HepG2 (cell line): ENCODE measurements at regions not wholly inside any gene's neighbourhood (a gene's known extent, or its start where the extent isn't known, plus 50 kb on each side); places are given as distances from the start of the nearest gene placed in this dataset.

ENCODE experiments used
- ATAC-seq: fragments of 200-7000 bp; cut with Tn5 transposase; 3 replicates; pipeline ENCODE4 v1.9.1; 2020; ENCODE audit warnings: mild to moderate bottlenecking, moderate library complexity
- BruUV-seq: library from RNA; stranded (reverse); fragments of 400-500 nt; replicated peaks from 2 replicates; lab custom pipeline; 2021; lab: Mats Ljungman, UMichigan
- CTCF ChIA-PET: fragments of 300-600 bp; formaldehyde crosslinking; extraction: SDS; loops from one replicate; lab custom pipeline; 2021; ENCODE audit warnings: low total read pairs, inconsistent platforms, low intra/inter-chr PET ratio; lab: Yijun Ruan, JAX
- POLR2A ChIA-PET: fragments of 350-600 bp; sonication (Branson Sonifier 250); formaldehyde crosslinking; loops from one replicate; lab custom pipeline; 2020; ENCODE audit warnings: antibody characterized with exemption, inconsistent platforms; lab: Yijun Ruan, JAX
- DNase-seq: peaks from one replicate; pipeline ENCODE4 v3.0.0-alpha.2; 2015; ENCODE audit warnings: low spot score
- FAIRE-seq: peaks from 3 replicates; lab custom pipeline; 2011; peaks lifted over from hg19 to GRCh38; lab: Jason Lieb, UNC
- H2AFZ ChIP-seq: one replicate; pipeline ENCODE4 v1.6.1; 2011; ENCODE audit warnings: low read length, inconsistent platforms
- H3K27ac ChIP-seq: fragments of 300-600 bp; 3 replicates; pipeline ENCODE4 v1.8.0; 2011; ENCODE audit warnings: mixed run types, mild to moderate bottlenecking, mixed read lengths, low read length, inconsistent platforms; ENCODE audit not compliant: insufficient read depth; ENCODE audit errors: extremely low read length
- H3K27me3 ChIP-seq, 2 experiments: fragments of 200-600 bp in 1 of 2; 2 replicates in 1 of 2; 3 replicates in 1 of 2; pipeline versions ENCODE4 v1.6.0 to v1.8.0; 2011; ENCODE audit warnings: low read length in 2 of 2, mild to moderate bottlenecking in 2 of 2, moderate library complexity in 2 of 2, inconsistent platforms in 1 of 2; ENCODE audit not compliant: insufficient read depth in 2 of 2, control insufficient read depth in 1 of 2
- H3K36me3 ChIP-seq, 2 experiments: fragments of 200-600 bp in 1 of 2; replicated peaks in 1 of 2; 2 replicates in 1 of 2; 3 replicates in 1 of 2; pipeline versions ENCODE4 v1.5.1 to v1.8.0; 2011; ENCODE audit warnings: low read length in 2 of 2, inconsistent platforms in 1 of 2; ENCODE audit not compliant: insufficient read depth in 2 of 2, control insufficient read depth in 1 of 2
- H3K4me1 ChIP-seq: 2 replicates; pipeline ENCODE4 v1.5.1; 2012; ENCODE audit warnings: low read length, inconsistent platforms; ENCODE audit not compliant: insufficient read depth
- H3K4me2 ChIP-seq: 2 replicates; pipeline ENCODE4 v1.6.0; 2011; ENCODE audit warnings: low read depth, low read length, inconsistent platforms
- H3K4me3 ChIP-seq, 3 experiments: fragments of 200-600 bp in 1 of 3; sonication (generic), shearing (Covaris generic) in 1 of 3; replicated peaks in 1 of 3; 2 replicates each; pipeline ENCODE4 v1.5.1; 2011 to 2016; ENCODE audit warnings: low read length in 3 of 3, inconsistent platforms in 2 of 3, low read depth in 2 of 3, mild to moderate bottlenecking in 2 of 3, control low read depth in 1 of 3, mixed read lengths in 1 of 3; ENCODE audit not compliant: insufficient read depth in 1 of 3
- H3K79me2 ChIP-seq: one replicate; pipeline ENCODE4 v1.6.1; 2011; ENCODE audit warnings: low read length, inconsistent platforms; ENCODE audit not compliant: insufficient read depth
- H3K9ac ChIP-seq: 2 replicates; pipeline ENCODE4 v1.6.0; 2011; ENCODE audit warnings: mild to moderate bottlenecking, low read depth, low read length, inconsistent platforms; ENCODE audit not compliant: insufficient read depth
- H3K9me3 ChIP-seq: 2 replicates; pipeline ENCODE4 v1.5.1; 2012; ENCODE audit warnings: mild to moderate bottlenecking, low read length
- H4K20me1 ChIP-seq: 2 replicates; pipeline ENCODE4 v1.6.0; 2011; ENCODE audit warnings: inconsistent platforms, mild to moderate bottlenecking, low read length, moderate library complexity; ENCODE audit not compliant: insufficient read depth
- CAMTA2 ChIP-seq: sonication (generic); formaldehyde crosslinking; IDR thresholded peaks from 2 replicates; pipeline ENCODE4 v1.4.0; 2020; ENCODE audit warnings: mild to moderate bottlenecking, missing genetic modification reagents, borderline replicate concordance
- FOSL2 ChIP-seq: sonication (generic); formaldehyde crosslinking; IDR thresholded peaks from 2 replicates; pipeline ENCODE4 v1.4.0; 2020; ENCODE audit warnings: missing genetic modification reagents
- MTF2 ChIP-seq: sonication (generic); formaldehyde crosslinking; IDR thresholded peaks from 2 replicates; pipeline ENCODE4 v1.5.0; 2020; ENCODE audit warnings: missing genetic modification reagents, borderline replicate concordance
- MXD4 ChIP-seq: IDR thresholded peaks from 2 replicates; pipeline ENCODE4 v1.6.1; 2016; ENCODE audit warnings: mild to moderate bottlenecking, missing biosample characterization, missing genetic modification reagents
- NFE2L1 ChIP-seq: sonication (generic); formaldehyde crosslinking; IDR thresholded peaks from 2 replicates; pipeline ENCODE4 v1.4.0; 2020; ENCODE audit warnings: missing genetic modification reagents, mild to moderate bottlenecking, borderline replicate concordance
- POLR2AphosphoS2 ChIP-seq: IDR thresholded peaks from 2 replicates; pipeline ENCODE4 v1.6.1; 2011; ENCODE audit warnings: low read depth, low read length, improper control_type of control experiment
- RFX3 ChIP-seq: IDR thresholded peaks from 2 replicates; pipeline ENCODE4 v1.6.1; 2016; ENCODE audit warnings: missing biosample characterization, missing genetic modification reagents
- TCF7 ChIP-seq: sonication (generic); IDR thresholded peaks from 2 replicates; pipeline ENCODE4 v1.6.1; 2016; ENCODE audit warnings: antibody characterized with exemption, low read depth
- TFE3 ChIP-seq: IDR thresholded peaks from 2 replicates; pipeline ENCODE4 v1.6.1; 2016
- ZNF513 ChIP-seq: sonication (generic); formaldehyde crosslinking; conservative IDR thresholded peaks from 2 replicates; pipeline ENCODE4 v1.5.0; 2020; ENCODE audit warnings: missing genetic modification reagents
- ZNF564 ChIP-seq: sonication (generic); formaldehyde crosslinking; IDR thresholded peaks from 2 replicates; pipeline ENCODE4 v1.8.1; 2023; ENCODE audit warnings: mild to moderate bottlenecking, missing genetic modification reagents
- ZUFSP ChIP-seq: sonication (generic); formaldehyde crosslinking; IDR thresholded peaks from 2 replicates; pipeline ENCODE4 v1.9.0; 2021; ENCODE audit warnings: missing genetic modification reagents, mild to moderate bottlenecking, borderline replicate concordance
- WGBS: methylation state at CpG from one replicate; pipeline ENCODE4 v1.1.6; 2017; ENCODE audit warnings: low lambda C conversion rate; 5-methylcytosine and 5-hydroxymethylcytosine counted together
- in situ Hi-C: cut with HindIII; loops from 2 replicates; pipeline ENCODE4 v1.10.0; 2017; ENCODE audit warnings: low pct_unique_long_range_greater_than_20kb; ENCODE audit not compliant: extremely low pct_ligation_motif_present
- intact Hi-C: fragments of 100-400 bp; cut with micrococcal nuclease; formaldehyde crosslinking; loops from one replicate; pipeline ENCODE4 v1.10.0; 2022; ENCODE audit not compliant: unreplicated experiment

- no peak for TF ChIP-seq FOSL2 (CRISPR knock-in tag)
- TF ChIP-seq ZUFSP: no peak
- TF ChIP-seq MXD4 (CRISPR knock-in tag): no peak
- no peak for TF ChIP-seq RFX3
- no peak for TF ChIP-seq POLR2AphosphoS2
- TF ChIP-seq ZNF564 (CRISPR knock-in tag): no peak
- TF ChIP-seq TFE3 (CRISPR knock-in tag): no peak
- TF ChIP-seq ZNF513 (CRISPR knock-in tag): no peak
- no peak for TF ChIP-seq TCF7
- no peak for TF ChIP-seq MTF2 (CRISPR knock-in tag)
- no peak for TF ChIP-seq CAMTA2 (CRISPR knock-in tag)
- no peak for TF ChIP-seq NFE2L1 (CRISPR knock-in tag)
- TF ChIP-seq, all 625 proteins: peak for 0
- no peak for FAIRE-seq
- H2AFZ ChIP-seq: no peak overlapping the region
Measured at GRCh38 chr5:53424686-53425615, 55.5 kb upstream of the FST start.

More at GRCh38 chr5:53424686-53425615, 55.5 kb upstream of the FST start:
- no TSS peak for BruUV-seq
- H3K4me2 ChIP-seq: no peak overlapping the region
- no peaks in the 10 kb centered on the region for H3K27me3 ChIP-seq
- in situ Hi-C loops (loop anchor here (5.0 to 25.0 kb wide), 2 partner anchors 637 to 792 kb away; no protein-coding TSS in a partner anchor), intact Hi-C loops (loop anchor here (1.0 to 5.0 kb wide), 4 partner anchors 137 to 636 kb away; partner anchors contain the start of gene NDUFS4)
- no peaks in the 10 kb centered on the region for H4K20me1 ChIP-seq
- CTCF ChIA-PET: interaction anchor here (1.4 to 1.7 kb wide), 3 partner anchors 637 to 804 kb away, joined by 4 to 9 read pairs (median 5); no protein-coding TSS in a partner anchor
- H3K79me2 ChIP-seq: no peaks in the 10 kb centered on the region
- no peaks in the 10 kb centered on the region for H3K36me3 ChIP-seq
- DNase-seq: no peak
- WGBS: 36% methylated on average over 9 of the region's 9 CpGs
- peaks cover 24% of the 10 kb centered on the region for H3K4me1 ChIP-seq
- ATAC-seq: no peak
- no peak overlapping the region for H3K4me3 ChIP-seq
- POLR2A ChIA-PET: no interaction called here
- H3K27ac ChIP-seq: no peak overlapping the region
- no peaks in the 10 kb centered on the region for H3K9me3 ChIP-seq
- no peak overlapping the region for H3K9ac ChIP-seq
